HG02938 (cell line): ENCODE measurements at regions not wholly inside any gene's neighbourhood (a gene's known extent, or its start where the extent isn't known, plus 50 kb on each side); places are given as distances from the start of the nearest gene placed in this dataset.

Experiments used
- ATAC-seq: cut with Tn5 transposase; IDR thresholded peaks from one replicate; pipeline ENCODE4 v1.9.1; 2021; ENCODE audit warnings: mild to moderate bottlenecking, moderate library complexity; ENCODE audit not compliant: unreplicated experiment

- ATAC-seq: no peak
Measured at GRCh38 chr3:105923140-105923539, 54.3 kb upstream of the CBLB start.

DNA sequence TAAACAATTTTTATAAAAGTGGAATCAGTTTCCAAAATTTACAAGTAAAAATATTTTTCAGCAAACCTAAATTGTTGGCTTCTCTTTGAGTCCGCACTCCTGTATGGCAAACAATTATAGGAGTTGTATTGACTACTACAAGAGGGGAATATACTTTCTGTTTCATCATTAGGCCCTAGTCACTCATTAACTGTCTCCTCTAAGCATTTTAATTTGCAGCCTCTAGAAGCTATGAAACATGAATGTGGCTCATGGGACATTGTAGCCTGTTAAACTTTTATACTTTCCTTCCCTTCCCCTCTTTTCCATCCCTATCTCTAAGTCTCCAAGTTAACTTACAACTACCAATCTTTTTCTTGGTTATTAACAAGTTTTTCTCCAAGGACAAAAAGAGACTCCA lies 58.9 kb upstream of the CBLB start:
- ATAC-seq: no peak

- no peak for ATAC-seq
Measured at GRCh38 chr3:105930733-105931132, 61.9 kb upstream of the CBLB start.

DNA sequence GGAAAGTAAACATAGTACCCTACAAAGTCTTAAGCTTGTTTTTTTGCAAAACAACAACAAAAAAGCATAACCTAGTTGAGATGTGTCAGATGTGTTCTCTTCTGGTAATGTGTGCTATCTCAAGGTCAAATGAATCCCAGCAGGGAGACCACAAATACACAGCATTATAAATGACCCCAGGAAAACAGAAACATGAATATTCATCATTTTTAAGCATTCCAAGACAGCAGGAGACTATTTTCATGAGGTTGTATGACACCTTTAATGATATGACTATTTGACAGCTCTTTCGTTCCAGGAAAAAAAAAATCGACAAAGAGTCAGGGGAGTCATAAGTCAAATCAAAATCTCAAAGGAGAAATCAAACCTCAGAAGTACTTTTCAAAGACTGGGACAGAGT lies 62.7 kb upstream of the CBLB start:
- no peak for ATAC-seq

GRCh38 chr3:105933871-105934270 lies 65.1 kb upstream of the CBLB start:
- ATAC-seq: no peak

DNA sequence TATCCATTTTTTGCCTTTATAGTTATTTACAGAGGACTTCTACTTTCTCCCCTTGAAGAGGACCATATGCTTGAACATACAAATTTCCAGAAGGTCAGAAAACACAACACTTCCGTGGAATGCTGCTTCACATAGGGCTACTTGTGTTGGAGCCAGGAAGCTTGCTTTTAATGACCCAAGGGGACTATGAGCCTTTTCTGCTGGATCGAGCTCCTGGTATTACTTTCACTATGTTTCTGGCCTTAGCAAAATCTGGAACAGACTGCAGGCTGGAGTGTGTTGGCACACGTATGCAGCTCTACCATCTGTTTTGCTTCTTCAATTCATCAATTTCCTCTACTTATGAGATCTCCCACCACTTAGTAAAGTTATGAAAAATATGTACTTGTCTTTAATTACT lies 69.3 kb upstream of the CBLB start:
- ATAC-seq: no peak

- no peak for ATAC-seq
Measured at GRCh38 chr3:105938806-105939205, 70.0 kb upstream of the CBLB start.

DNA sequence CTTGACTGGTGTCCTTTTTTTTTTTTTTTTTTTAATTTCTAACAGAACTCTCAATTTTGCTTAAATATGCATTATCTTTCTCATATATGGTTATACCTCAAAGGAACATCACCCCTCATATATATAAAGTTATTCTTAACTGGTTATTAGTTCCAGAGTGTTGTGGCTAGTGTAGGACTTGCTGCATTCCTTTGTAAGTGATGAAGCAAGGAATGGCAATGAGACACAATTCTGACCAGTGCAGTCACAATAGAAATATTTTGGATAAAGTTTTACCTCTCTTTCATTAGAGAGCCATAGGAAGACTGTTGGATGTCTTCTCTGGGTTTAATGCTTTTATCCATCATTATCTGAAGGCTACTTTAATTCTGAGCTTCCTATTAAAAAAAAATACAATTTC lies 75.5 kb upstream of the CBLB start:
- no peak for ATAC-seq

DNA sequence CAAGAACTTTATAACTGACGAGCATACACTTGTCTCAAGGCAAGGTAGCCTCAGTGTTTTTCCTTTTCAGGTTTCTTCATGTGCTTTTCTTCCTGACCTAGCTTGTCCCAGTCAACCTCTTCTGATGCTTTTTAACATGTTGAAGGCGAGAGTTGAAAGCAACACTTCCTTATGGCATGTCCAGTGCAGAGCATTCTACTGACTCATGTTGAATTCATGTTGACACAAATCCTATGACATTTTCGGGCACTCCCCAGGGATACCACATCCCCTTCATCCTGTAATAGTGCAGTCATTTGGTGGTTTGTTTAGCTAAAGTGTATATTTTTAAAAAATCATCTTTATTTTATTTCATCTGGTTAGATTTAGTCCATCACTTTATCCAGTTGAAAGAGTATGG lies 75.9 kb upstream of the CBLB start:
- ATAC-seq: no peak

- ATAC-seq: no peak
Measured at GRCh38 chr3:105948101-105948500, 79.3 kb upstream of the CBLB start.

DNA sequence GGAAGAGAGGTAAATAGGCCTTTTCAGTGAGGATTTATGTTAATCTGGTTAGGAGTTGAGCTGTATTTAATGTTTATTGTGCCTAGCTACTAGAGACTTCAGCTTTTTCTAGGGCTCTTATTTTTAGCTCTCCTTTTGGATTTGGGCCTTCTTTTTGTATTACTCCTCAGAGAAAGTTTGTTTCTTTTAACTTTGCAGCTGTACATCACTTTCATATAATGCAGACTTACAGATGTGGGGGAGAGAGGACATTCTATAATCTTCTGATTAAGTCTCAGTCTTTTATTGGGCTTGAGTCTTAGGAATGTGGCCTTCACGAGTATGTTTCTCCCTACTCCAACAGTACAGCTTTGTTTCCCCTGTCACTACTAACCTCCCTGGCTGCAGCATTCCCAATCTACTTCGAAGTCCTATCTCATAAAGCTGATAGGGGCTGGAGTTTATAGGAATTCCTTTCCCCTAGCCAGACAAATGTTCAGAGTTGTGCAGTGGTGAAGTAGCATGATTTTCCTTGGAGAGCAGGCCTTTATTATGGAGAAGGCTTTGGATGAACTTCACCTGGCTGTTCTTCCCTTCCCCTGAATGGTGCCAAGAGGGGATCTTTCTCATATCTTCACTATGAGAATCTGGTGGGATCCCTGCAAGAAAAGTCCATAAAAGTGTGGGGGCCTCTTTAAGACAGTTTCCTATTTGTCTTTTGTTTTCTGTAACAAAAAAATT lies 82.2 kb upstream of the CBLB start:
- no peak for ATAC-seq

- no peak for ATAC-seq
Measured at GRCh38 chr3:105953831-105954230, 85.0 kb upstream of the CBLB start.

GRCh38 chr3:105956306-105956705 lies 87.5 kb upstream of the CBLB start:
- ATAC-seq: no peak

- ATAC-seq: no peak
Measured at GRCh38 chr3:105957722-105958121, 88.9 kb upstream of the CBLB start.

- ATAC-seq: no peak
Measured at GRCh38 chr3:105958237-105959000, 89.6 kb upstream of the CBLB start.

- no peak for ATAC-seq
Measured at GRCh38 chr3:105959851-105960250, 91.0 kb upstream of the CBLB start.

DNA sequence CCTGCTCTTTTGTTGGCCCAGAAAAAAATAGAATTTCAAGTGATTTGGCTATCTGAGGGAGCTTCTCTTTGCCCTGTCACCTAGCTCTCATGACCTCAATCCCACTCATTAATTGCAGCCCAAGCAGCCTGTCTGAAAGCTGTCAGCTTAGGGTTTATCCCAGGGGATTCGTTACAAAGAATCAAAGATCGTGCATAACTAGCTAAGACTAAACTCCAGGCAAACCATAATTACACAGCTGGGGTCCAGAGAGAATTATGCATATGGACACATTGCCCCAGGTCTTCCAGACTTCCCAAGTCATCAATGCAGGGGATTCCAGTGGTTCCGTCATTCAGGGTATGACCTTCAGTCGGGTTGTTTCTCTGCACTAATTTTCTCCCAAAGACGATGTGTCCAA lies 91.6 kb upstream of the CBLB start:
- ATAC-seq: no peak

DNA sequence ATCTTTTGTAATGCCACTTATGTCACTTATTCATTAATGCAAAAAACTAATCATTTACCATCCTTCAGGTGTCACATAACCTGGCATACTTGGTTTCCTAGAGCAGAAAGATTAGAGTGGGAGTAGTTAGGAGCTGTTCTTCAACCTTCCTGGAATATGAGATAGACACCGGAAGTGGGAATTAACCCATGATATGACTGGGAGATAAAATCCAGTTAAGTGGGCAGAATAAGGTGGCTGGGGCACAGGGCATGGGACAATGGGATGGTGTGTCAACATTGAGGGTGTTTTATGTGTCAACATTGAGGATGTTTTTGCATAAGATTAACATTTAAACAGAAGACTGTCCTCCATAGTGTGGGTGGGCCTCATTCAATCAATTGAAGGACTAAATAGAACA lies 94.3 kb upstream of the CBLB start:
- no peak for ATAC-seq

GRCh38 chr3:105965384-105965783 lies 96.6 kb upstream of the CBLB start:
- ATAC-seq: no peak

- no peak for ATAC-seq
Measured at GRCh38 chr3:105967117-105967516, 98.3 kb upstream of the CBLB start.

GRCh38 chr3:105970283-105970682 lies 101.5 kb upstream of the CBLB start:
- no peak for ATAC-seq

DNA sequence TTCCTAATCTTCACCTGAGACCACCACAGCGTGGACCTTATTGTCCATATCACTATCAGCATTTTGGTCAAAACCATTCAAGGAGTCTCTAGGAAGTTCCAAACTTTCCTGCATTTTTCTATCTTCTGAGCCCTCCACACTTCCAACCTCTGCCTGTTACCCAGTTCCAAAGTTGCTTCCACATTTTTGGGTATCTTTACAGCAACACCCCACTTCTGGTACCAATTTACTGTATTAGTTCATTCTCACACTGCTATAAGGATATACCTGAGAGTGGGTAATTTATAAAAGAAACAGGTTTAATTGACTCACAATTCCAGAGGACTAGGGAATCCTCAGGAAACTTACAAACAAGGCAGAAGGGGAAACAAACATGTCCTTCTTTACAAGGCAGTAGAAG lies 103.3 kb upstream of the CBLB start:
- ATAC-seq: no peak

- ATAC-seq: no peak
Measured at GRCh38 chr3:105974381-105974780, 105.6 kb upstream of the CBLB start.
